Femur (tissue), 1 donor: ENCODE measurements at regions not wholly inside any gene's neighbourhood (a gene's known extent, or its start where the extent isn't known, plus 50 kb on each side); places are given as distances from the start of the nearest gene placed in this dataset.
"Not testable (repeated sequence)": the region's sequence is repeated elsewhere in the genome, so short reads cannot be mapped to it uniquely, and the experiment has no call there.

Source experiments
- DNase-seq: peaks from one replicate; pipeline ENCODE4 v3.0.0-alpha.2; 2017

GRCh38 chr12:85433148-85433547 lies 153.1 kb downstream of the ALX1 start:
- not testable (repeated sequence) for DNase-seq

GRCh38 chr12:85440271-85440670 lies 160.3 kb downstream of the ALX1 start:
- no peak for DNase-seq

- DNase-seq, result no peak
Observed at GRCh38 chr12:85441025-85441424, 161.0 kb downstream of the ALX1 start.

GRCh38 chr12:85441741-85442140 lies 161.7 kb downstream of the ALX1 start:
- no peak for DNase-seq

GRCh38 chr12:85445060-85445938 lies 165.3 kb downstream of the ALX1 start:
- DNase-seq, result no peak

GRCh38 chr12:85448031-85448430 lies 168.0 kb downstream of the ALX1 start:
- DNase-seq, result no peak

- DNase-seq, result no peak
Observed at GRCh38 chr12:85448548-85449139, 168.6 kb downstream of the ALX1 start.

- no peak for DNase-seq
Observed at GRCh38 chr12:85457016-85457415, 177.0 kb downstream of the ALX1 start.

- DNase-seq, result no peak
Observed at GRCh38 chr12:85461127-85461526, 181.1 kb downstream of the ALX1 start.

- no peak for DNase-seq
Observed at GRCh38 chr12:85462888-85463287, 182.9 kb downstream of the ALX1 start.

GRCh38 chr12:85466890-85467289 lies 186.9 kb downstream of the ALX1 start:
- DNase-seq, result no peak

- peak; percentile 50 for DNase-seq
Observed at GRCh38 chr12:85468356-85469157, 188.5 kb downstream of the ALX1 start.

- DNase-seq, result not testable (repeated sequence)
Observed at GRCh38 chr12:85469158-85470086, 189.4 kb downstream of the ALX1 start.

- DNase-seq, result not testable (repeated sequence)
Observed at GRCh38 chr12:85475277-85475676, 195.3 kb downstream of the ALX1 start.

- no peak for DNase-seq
Observed at GRCh38 chr12:85476756-85477155, 196.7 kb downstream of the ALX1 start.

- DNase-seq, result no peak
Observed at GRCh38 chr12:85484387-85484786, 204.4 kb downstream of the ALX1 start.

- no peak for DNase-seq
Observed at GRCh38 chr12:85489194-85489593, 209.2 kb downstream of the ALX1 start.

GRCh38 chr12:85504164-85504563 lies 224.1 kb downstream of the ALX1 start:
- DNase-seq, result no peak

- no peak for DNase-seq
Observed at GRCh38 chr12:85504624-85505023, 224.6 kb downstream of the ALX1 start.

GRCh38 chr12:85507456-85507855 lies 227.4 kb downstream of the ALX1 start:
- DNase-seq, result no peak

GRCh38 chr12:85509081-85509856 lies 229.2 kb downstream of the ALX1 start:
- no peak for DNase-seq

- DNase-seq, result no peak
Observed at GRCh38 chr12:85509857-85510256, 229.8 kb downstream of the ALX1 start.
